Prostate gland (tissue), 2 donors: ENCODE measurements at regions not wholly inside any gene's neighbourhood (a gene's known extent, or its start where the extent isn't known, plus 50 kb on each side); places are given as distances from the start of the nearest gene placed in this dataset.

Experiments
- CTCF ChIP-seq, 4 experiments: fragments of 200-600 bp in 2 of 4; fragments of 450-650 bp in 2 of 4; sonication (generic) in 2 of 4; IDR thresholded peaks; 1 replicate in 3 of 4; 2 replicates in 1 of 4; pipeline ENCODE4 v1.5.1; 2016 to 2019; ENCODE audit warnings: antibody characterized with exemption in 4 of 4, mild to moderate bottlenecking in 2 of 4, moderate library complexity in 2 of 4
- POLR2A ChIP-seq: fragments of 450-650 bp; IDR thresholded peaks from one replicate; pipeline ENCODE4 v1.6.1; 2016; ENCODE audit warnings: antibody characterized with exemption, mild to moderate bottlenecking

- TF ChIP-seq CTCF (IDR thresholded peaks at IDR 0.05): no peak
- no peak for TF ChIP-seq POLR2A
Observed at GRCh38 chr12:45619736-45620135, 109.8 kb upstream of the ARID2 start.
